ENCODE measurements at regions not wholly inside any gene's neighbourhood (a gene's known extent, or its start where the extent isn't known, plus 50 kb on each side); places are given as distances from the start of the nearest gene placed in this dataset.

GRCh38 chr14:65226824-65227604, 124.7 kb upstream of the MAX start:
- no peak for TF ChIP-seq POLR2A (IDR thresholded peaks at IDR 0.05; ENCODE audit: low read depth, low read length)
- TF ChIP-seq POLR2AphosphoS5 (IDR thresholded peaks at IDR 0.05; ENCODE audit: low read depth, low read length) = no peak

All from GM12891 (cell line).